Activated CD8-positive, alpha-beta memory T cell treated with anti-CD3 and anti-CD28 coated beads, Interleukin-2, amount 50 U/mL, for 48 hours (primary cell): ENCODE measurements at regions not wholly inside any gene's neighbourhood (a gene's known extent, or its start where the extent isn't known, plus 50 kb on each side); places are given as distances from the start of the nearest gene placed in this dataset.
"Not testable (repeated sequence)": the region's sequence is repeated elsewhere in the genome, so short reads cannot be mapped to it uniquely, and the experiment has no call there.

ENCODE experiments used
- DNase-seq: peaks from one replicate; pipeline ENCODE4 v3.0.0-alpha.2; 2020

- DNase-seq, result not testable (repeated sequence)
Measured at GRCh38 chr1:185460723-185461122, 143.7 kb upstream of the IVNS1ABP start.

GRCh38 chr1:185459141-185459540, 142.1 kb upstream of the IVNS1ABP start:
- DNase-seq, result no peak

DNA sequence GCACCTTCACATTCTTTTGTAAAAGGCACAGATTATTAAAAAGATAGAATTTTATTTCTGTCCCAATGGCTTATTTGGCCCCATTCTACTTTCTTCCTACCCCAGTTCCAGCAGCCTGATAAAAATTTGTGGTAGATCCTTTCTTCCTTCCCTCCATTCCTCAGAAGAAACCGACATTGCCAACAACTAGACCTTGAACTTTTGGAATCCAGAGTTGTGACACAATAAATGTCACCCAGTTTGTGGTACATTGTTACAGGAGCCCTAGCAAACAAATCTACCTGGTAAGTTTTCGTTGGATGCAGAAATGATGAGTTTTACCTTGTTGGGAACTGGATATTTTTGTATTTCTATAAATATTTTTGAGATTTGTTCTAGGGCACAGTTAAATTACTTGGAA, 141.6 kb upstream of the IVNS1ABP start:
- DNase-seq, result no peak

GRCh38 chr1:185453496-185454192, 136.6 kb upstream of the IVNS1ABP start:
- DNase-seq, result no peak

DNA sequence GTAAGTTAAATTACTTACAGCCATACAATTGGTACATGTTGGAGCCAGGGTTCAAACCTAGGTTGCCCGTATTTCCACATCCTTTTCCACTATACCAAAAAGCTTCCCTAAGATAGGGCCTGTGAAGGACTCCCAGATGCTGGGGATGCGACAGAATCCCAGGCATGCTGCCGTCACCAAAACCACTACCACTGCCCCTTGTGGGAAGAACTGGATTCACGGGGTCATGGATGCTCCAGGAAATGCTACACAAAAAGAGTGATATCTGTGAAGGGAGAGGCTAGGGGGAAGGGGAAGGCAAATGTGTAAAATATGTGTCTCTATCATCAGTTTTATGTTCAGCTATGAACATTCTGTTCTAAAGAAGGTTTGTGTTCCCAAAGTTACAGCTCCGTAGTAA, 133.9 kb upstream of the IVNS1ABP start:
- no peak for DNase-seq

- no peak for DNase-seq
Measured at GRCh38 chr1:185450060-185450788, 133.2 kb upstream of the IVNS1ABP start.

DNA sequence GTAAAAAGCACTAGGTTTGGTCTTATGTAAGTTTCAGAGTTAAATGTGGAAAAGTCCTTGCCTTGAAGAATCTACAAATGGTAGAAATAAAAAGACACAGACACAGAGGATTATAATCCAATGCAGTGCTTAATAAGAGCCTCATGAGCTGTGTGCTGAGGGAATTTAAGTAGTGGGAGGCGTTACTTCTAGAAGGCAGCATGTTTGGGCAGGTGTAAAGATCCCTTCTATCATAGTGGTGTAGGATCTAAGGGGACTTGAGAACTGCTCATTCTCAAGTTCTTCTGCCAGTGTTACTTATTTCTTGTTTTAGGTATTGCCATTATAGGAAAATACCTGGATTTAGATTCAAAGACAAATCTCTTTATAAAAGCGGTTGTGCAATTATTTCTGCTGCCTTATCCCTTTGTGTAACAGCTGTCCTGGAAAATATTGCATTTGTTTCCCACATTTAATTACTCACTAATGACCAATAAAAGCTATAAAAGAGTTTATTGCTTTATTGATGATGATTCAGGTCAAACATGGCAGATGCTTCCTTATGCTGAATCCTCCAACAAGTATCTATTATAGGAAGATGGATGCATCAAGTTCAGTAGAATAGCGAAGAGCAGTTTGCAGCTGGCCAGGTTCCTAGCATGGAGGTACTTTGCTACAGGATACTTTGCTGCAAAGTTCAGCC, 132.5 kb upstream of the IVNS1ABP start:
- no peak for DNase-seq

- DNase-seq, result no peak
Measured at GRCh38 chr1:185448591-185449186, 131.6 kb upstream of the IVNS1ABP start.

DNA sequence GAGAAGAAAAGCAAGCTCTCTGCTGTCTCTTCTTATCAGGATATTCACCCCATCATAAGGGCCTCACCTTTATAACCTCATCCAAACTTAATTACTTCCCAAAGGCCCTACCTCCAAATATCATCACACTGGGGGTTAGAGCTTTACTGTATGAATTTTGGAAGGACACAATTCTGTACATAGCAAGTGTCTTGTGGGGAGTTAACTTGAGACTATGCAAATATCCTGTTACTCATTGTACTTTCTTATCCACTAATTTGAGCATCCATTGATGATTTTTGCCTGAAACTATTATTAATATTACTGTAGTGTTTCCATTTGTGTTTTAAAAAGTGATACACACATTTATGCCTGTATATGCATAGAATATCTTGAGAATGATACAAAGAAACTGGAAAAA, 129.1 kb upstream of the IVNS1ABP start:
- DNase-seq, result no peak

DNA sequence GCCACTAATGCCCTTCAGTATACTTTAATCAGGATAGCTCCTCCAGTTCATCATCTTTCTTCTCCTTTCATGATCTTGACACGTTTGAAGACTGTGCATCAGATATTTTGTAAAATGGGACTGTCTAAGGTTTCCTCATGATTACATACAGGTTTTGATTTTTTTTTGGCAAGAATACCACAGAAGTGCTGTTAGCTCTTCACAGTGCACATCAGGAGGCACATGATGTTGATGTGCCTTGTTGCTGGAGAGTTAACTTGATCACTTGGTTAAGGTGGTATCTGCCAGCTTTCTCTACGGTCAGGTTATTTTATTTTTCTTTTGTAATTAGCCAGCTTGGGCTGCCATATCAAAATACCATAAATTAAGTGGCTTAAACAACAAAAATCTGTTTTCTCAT, 128.6 kb upstream of the IVNS1ABP start:
- no peak for DNase-seq

GRCh38 chr1:185444676-185445075, 127.6 kb upstream of the IVNS1ABP start:
- no peak for DNase-seq

DNA sequence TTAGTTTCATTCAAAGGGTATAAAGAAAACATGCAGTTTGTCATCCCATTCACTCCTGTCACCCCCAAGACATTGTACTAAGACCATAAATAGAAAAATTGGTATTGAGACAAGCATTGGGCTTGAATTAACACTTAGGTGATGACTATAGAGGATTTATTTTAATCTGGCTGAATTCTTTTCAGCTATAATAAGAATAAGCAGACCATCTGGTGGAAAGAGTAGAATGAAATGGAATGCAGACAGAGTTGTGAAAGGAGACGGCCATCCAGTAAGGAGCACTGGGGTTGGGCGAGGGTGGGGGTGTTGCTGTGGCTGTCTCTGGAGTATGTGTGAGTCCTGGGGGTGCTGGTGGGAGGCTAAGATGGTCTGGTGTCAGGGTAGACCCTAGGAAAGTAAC, 125.0 kb upstream of the IVNS1ABP start:
- DNase-seq, result no peak

GRCh38 chr1:185441605-185442004, 124.6 kb upstream of the IVNS1ABP start:
- no peak for DNase-seq

- no peak for DNase-seq
Measured at GRCh38 chr1:185440877-185441276, 123.8 kb upstream of the IVNS1ABP start.

DNA sequence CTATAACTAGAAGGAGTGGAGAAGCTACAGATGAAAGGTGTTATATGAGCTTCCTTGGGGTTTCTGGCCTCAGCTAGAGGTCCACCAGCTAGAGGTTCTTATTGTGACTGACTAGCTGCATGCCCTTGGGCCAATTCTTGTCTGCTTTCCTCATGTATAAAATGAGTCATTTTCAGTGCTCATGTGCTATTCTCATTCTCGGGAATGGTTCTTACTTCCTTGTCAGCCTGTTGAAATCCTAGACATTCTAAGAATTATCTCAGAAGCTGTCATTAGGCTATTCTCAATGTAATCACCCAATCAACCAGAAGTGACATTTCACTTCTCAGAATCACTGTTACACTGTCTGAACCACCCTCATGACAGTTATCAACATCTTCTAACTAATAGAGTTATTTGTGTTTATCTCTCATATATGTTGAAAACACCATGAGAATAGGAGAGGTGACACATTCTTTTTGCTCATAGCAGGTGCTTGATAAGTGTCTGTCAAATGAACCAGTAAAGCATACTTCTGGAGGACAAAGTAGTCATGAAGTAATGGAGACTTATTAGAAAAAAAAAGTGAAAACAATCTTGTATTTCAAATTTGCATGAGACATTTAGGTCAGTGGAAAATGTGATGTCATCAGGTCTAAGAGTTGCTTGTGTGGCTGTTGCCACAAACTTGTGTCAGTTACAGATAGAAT, 122.8 kb upstream of the IVNS1ABP start:
- DNase-seq, result no peak

DNA sequence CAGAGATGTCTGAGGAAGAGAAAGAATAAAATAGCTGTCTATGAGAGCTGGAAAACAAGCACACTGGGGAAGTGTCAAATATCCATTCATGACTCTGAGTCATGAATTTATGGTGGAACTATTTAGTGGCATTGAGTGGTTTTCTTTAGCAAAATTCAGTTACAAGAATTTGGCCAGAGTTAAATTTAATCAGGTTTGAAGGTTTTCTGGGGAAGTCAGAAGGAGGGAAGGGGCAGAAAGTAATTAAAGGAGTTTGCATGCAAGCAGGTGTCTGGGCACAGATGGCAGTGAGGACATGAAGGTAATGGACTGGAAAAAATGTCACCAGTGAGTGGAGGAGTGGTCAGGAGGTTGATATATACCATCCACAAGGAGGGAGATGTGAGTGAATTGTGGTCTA, 121.9 kb upstream of the IVNS1ABP start:
- no peak for DNase-seq

- no peak for DNase-seq
Measured at GRCh38 chr1:185435696-185436379, 118.8 kb upstream of the IVNS1ABP start.

DNA sequence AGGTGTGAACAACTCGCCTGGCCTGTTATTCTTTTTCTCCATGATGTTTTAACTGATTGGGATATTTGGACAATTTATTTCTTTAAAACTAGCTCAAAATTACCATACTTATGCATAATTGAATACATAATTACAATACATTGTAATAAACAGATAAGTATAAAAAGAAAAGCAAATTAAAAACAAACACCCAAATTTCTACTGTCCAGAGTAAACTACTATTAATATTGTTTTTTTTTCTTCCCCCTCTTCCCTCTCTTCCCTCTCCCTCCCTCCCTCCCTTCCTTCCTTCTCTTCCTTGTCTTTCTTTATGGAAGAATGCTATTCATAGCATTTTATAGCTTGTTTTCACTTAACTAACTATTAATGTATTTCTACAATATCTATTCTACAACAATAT, 117.7 kb upstream of the IVNS1ABP start:
- DNase-seq, result no peak

- no peak for DNase-seq
Measured at GRCh38 chr1:185433667-185434066, 116.6 kb upstream of the IVNS1ABP start.

DNA sequence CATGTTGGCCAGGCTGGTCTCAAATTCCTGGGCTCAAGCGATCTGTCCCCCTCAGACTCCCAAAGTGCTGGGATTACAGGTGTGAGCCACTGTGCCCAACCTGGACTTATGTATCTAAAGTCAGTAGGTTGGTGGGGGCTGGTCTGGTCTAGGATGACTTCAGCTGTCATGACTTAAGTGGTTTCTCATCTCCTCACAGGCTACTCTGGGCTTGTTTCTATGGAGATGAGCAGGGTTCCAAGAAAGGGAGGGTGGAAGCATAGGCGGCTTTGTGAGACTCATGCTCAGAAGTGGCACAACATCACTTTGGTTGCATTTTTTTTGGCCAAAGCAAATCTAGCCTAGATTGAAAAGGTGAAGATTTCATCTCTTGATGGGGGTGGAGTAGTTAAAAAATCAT, 115.9 kb upstream of the IVNS1ABP start:
- no peak for DNase-seq

GRCh38 chr1:185431612-185432011, 114.6 kb upstream of the IVNS1ABP start:
- DNase-seq, result no peak

DNA sequence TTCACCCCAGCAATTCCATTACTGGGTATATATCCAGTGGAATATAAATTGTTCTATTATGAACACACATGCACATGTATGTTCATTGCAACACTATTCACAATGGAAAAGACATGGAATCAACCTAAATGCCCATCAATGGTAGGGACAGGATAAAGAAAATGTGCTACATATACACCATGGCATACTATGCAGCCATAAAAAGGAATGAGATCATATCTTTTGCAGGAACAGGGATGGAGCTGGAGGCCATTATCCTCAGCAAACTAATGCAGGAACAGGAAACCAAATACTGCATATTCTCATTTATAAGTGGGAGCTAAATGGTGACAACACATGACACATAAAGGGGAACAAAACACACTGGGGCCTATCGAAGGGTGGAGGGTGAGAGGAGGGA, 112.6 kb upstream of the IVNS1ABP start:
- DNase-seq, result not testable (repeated sequence)
